HG02623 (cell line): ENCODE measurements at regions not wholly inside any gene's neighbourhood (a gene's known extent, or its start where the extent isn't known, plus 50 kb on each side); places are given as distances from the start of the nearest gene placed in this dataset.

Experiments used
- ATAC-seq: cut with Tn5 transposase; IDR thresholded peaks from one replicate; pipeline ENCODE4 v1.9.1; 2021; ENCODE audit warnings: moderate library complexity; ENCODE audit not compliant: unreplicated experiment

DNA sequence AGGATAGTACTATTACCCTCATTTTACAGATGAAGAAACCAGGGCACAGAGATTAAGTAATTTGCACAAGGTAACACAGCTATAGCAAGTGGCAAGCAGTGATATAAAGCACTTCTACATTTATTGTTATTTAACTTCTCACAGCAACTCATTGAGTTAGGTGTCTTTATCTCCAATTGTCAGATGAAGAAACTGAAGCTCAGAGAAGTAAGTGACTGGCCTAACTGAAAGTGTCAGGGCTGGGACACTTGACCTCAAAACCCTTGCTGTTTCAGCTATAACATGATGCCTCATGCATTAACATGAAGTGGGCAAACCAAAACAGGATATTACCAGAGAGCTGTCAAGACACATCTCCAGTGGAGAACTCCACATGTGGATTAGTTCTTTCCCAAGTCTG lies 65.8 kb upstream of the LEKR1 start:
- peak; percentile 77 for ATAC-seq

DNA sequence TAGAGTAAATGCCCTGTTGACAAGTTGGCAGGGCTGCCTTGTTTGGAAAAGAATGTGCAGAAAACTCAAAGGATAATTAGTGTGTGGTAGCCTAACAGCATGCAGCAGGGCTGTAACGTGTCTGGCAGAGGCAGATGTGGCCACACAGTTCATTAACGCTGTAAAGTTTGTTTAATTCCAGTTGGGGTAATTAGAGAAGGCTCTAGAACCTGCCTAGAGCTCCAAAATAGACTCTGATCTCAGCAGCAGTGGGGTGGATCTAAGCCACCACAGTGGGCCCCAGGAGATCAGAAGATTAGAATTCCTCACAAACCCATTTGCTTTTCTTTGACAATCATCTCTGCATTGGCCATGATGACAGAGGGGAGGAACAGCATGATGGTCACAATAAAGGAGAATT lies 65.1 kb upstream of the LEKR1 start:
- no peak for ATAC-seq

DNA sequence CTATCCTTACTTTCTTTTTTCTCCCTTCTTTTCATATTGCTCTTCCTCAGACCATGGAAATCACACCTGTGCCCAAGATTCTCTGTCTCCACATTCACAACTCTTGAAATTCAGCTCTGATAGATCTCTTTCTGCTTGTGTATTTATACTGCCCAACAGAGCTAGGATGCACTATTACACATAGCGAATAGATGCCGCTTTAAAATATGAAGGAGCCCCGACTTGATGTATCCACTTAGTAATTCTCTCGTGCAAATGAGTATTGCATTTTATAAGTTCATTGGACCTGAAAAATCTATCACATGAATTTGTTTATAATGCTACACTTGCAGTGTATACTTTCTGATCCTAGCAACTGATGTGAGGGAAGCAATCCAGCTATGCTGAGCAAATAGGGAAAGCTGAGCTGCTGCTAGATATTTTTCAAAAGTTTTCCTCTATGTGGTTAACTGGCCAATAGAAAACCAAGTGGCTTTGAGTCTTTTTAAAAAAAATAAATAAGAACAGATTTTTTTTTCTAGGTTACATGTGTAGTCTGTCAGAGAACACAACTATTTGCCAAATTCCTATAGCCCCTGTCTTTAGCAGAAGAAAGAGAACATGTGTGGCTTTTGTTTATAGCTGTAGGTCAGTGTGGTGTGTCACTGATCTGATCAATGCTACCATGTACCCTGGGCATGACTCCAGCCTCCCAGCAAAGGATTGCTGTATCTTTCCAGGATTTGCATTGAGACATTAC lies 64.3 kb upstream of the LEKR1 start:
- no peak for ATAC-seq

DNA sequence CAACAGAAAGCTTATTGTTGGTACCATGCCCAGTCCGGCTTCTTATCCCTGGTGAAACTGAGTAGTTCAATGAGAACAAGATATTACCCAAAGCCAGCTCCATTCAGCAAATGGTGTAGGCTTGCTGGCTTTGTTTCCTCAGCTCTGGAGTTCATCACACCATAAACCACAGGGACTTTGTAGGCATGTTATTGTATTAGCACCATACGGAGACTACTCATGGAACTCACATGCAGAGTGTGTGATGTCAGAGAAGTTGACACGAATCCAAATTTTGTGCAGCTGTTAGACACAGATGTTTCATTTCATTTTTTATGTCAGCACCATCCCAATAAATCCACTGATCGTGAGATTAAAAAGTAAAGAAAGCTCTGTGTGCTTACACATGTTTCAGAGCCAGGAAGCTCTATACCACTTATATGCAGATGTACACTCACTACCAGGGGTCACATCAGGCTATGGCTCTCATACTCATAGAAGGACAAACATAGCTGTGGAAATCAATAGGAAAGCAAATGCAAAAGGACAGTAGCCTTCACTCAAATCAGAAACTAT lies 63.4 kb upstream of the LEKR1 start:
- ATAC-seq, result no peak

DNA sequence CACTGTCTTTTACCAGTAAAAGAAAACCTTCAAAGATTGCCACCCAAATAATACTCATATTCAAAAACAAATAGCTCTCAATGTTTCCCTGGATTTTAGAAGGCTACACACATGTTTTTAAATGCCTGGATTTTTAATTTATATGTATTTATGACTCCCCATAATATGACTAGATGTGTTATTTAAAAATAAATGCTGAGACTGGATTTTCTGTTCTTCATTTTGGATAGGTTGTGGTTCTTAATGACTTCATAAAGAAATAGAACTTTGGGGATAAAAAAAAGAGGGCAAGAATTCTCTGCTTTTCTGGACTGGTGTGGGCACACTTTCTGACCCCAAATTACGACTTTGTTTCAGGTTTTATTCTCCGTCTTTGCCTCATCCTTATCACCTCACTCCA lies 62.8 kb upstream of the LEKR1 start:
- no peak for ATAC-seq

DNA sequence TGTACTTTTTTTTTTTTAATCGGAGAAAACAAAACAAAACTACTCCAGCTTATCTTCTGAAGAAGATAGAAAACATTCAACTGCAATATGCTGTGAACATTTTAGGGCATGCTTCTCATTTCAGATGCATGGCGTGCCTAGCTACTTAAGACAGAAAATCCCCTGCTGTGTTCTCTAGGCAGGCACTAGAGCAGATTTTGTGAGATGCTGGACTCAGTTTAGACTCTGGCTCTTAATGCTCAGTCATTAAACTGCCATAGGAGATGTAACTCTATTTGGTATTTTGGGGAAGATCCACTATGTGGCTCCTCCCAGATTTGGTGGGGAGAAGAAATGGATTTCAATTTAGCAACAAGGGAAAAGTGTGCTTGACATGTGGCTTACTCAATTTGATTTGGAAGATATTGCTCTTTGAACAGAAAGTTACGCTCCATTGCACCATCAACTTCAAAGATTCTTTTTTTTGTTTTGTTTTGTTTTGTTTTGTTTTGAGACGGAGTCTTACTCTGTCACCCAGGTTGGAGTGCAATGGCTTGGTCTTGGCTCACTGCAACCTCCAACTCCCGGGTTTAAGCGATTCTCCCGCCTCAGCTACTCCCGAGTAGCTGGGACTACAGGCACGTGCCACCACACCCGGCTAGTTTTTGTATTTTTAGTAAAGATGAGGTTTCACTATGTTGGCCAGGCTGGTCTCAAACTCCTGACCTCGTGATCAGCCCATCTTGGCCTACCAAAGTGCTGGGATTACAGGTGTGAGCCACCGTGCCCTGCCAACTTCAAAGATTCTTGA lies 62.0 kb upstream of the LEKR1 start:
- ATAC-seq, result no peak

DNA sequence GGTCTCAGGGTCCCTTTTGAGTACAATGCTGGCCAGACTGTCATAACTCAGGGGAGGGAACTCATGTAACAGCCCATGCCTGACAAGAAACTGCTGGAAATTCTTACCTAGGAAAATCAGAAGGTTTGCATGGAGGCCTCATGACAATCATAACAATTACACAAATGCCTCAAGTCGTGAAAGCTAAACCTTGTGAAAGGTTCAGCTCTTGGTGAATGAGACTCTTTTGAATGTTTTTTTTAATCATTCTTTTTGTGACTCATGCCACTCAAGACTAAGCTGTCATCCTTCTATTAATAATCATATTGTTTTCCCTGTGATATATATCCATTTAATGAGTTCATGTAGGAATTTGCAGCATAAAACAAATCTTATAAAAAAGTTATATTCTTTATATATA lies 61.4 kb upstream of the LEKR1 start:
- no peak for ATAC-seq

DNA sequence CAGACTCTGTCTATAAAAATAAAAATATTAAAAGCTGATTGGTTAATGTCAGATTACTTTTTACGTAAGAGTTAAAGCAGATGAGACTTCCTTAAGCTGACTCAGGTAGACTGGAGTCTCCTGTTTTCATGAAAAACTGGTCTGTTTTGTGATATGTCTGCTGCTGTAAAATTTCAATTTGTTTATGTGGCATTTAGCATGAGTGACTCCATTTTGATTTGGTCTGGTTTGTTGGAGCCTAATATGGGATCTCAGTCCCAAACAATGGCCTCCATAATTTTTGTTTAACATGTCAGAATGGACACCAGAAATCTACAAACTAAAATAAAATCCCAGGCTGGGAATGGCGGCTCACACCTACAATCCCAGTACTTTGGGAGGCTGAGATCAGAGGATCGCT lies 57.8 kb upstream of the LEKR1 start:
- no peak for ATAC-seq

DNA sequence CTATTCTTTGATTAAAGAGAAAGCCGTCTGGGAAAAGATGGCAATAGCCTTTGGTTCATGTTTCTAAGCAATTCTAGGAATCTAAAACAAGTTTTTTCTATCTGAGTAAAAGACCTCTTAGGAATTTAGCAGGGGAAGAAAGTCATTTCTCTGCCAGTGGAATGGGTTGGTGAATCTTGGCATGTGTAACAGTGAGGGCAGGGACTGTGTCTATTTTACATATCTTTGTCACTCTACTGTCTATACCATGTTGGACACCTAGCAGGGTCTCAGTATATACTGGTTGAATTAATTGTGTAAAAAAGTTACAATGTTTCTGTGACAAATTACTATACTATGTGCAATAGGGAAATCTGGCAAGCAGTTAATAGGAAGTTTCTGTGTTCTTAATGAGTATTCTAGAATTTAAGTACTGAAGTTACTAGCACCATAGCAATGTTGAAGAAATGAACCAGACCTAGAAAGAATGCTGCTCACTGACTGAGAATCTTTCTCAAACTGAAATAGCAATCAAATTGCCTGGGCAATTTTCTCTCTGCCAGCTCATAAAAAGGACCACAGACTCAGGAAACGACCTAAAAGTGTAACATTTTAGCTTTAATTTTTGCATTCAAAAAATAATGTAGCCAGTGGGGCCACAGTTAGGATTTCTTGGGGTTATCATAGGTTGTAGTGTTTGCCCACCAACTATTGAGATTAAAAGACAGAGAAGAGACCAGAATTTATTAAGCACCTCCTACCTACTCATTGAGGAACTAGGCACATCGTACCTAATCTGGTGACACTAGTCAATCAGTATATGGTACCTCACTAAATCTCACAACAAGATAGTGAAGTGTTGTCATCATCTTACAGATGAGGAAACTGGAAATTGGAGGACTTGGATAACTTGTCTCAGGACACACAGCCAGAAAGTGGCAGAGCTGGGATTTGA lies 56.2 kb upstream of the LEKR1 start:
- no peak for ATAC-seq

DNA sequence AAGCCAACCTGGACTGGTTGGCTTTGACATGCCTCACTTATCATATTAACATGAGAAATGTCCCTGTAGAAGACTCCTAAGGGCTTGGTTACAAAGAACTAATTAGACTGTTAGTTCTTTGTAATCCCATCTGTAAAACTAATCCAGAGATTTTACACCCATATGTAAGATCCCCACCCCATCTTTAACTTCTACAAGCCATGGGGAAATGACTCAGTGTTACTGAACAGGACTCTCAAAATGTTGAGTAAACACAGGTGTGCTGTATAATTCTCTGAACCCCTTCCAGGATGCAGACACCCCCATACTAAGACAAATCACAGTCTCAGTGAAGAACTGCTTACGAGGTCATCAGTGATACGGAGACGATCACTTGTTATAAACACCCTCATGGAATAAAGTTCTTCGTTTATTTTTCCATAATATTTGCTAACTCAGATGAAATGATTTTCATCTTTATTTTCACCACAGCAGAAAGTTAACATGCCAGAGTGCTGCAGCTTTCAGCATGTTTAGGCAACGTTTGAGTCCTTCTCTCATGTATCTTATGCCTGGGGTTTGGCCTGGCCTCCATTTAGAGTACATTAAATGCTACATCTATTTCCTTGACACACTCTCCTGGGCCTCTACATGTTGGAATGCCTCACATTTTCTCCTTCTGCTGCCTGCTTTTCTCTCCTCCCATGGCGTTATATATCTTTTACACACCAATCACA lies 55.3 kb upstream of the LEKR1 start:
- ATAC-seq, result no peak

DNA sequence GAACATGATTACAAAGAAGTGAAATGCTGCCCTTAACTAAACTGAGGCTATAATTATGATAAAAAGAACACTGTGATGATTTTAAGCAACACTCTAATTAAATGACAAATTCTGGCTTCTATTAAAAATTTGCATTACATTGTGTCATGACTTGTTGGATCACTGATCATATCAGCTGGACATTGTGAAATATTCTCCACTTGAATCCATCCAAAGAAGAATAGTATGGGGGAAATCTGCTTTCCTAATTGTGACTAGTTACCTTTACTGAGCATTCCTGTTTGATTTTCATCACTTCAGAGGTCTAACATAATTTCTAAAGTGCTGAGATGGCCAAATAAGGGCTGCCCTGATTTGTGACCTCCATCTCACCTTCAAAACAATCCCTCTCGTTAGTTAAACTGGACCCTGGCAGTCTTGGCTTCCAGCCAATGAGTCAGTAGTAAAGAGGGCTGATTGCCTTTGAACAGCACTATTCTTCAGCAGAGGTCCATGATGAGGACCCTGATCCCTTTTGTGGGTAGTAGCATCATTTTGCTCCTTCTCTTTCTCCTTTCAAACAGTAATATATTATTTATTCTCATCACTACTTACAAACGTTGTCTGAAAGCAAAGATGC lies 53.5 kb upstream of the LEKR1 start:
- ATAC-seq, result no peak

DNA sequence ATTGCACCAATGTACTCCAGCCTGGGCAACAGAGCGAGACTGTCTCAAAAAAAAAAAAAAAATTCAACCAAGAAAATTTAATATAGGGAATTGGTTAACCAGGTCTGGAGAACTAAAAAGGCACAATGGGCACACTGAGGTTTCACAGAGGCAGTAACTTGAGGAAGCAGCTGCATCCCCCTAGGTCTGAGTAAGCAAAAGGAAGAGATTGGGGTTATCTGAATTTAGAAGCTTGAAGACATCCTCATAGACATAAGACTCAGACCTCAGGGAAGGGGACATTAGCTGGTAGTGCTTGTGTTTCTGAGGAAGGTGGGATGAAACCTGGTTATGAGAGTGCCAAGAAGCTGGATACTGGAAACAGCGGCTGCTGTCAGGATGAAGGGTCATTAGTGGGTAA lies 50.1 kb upstream of the LEKR1 start:
- no peak for ATAC-seq
